ENCODE measurements at regions not wholly inside any gene's neighbourhood (a gene's known extent, or its start where the extent isn't known, plus 50 kb on each side); places are given as distances from the start of the nearest gene placed in this dataset.

- H3K4me3 ChIP-seq: no peak overlapping the region
- no peaks in the 10 kb centered on the region for H3K36me3 ChIP-seq
- no peaks in the 10 kb centered on the region for H3K9me3 ChIP-seq
- no peaks in the 10 kb centered on the region for H3K27me3 ChIP-seq
- TF ChIP-seq POLR2AphosphoS5 (IDR thresholded peaks at IDR 0.05) (no peak), EP300 (IDR thresholded peaks at IDR 0.05) (no peak), POLR2A (IDR thresholded peaks at IDR 0.05) (no peak)
- TF ChIP-seq, protein P1, sequence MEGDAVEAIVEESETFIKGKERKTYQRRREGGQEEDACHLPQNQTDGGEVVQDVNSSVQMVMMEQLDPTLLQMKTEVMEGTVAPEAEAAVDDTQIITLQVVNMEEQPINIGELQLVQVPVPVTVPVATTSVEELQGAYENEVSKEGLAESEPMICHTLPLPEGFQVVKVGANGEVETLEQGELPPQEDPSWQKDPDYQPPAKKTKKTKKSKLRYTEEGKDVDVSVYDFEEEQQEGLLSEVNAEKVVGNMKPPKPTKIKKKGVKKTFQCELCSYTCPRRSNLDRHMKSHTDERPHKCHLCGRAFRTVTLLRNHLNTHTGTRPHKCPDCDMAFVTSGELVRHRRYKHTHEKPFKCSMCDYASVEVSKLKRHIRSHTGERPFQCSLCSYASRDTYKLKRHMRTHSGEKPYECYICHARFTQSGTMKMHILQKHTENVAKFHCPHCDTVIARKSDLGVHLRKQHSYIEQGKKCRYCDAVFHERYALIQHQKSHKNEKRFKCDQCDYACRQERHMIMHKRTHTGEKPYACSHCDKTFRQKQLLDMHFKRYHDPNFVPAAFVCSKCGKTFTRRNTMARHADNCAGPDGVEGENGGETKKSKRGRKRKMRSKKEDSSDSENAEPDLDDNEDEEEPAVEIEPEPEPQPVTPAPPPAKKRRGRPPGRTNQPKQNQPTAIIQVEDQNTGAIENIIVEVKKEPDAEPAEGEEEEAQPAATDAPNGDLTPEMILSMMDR (IDR thresholded peaks at IDR 0.05): no peak
- no peak for ATAC-seq
- 52 to 60% methylated on average over 4 of the region's 4 CpGs for WGBS, 2 donors (ENCODE audit: low coverage in 1 of 2)
- H3K27ac ChIP-seq: no peak overlapping the region
- no peaks in the 10 kb centered on the region for H3K4me1 ChIP-seq
Observed at GRCh38 chr4:85391589-85392410, 83.2 kb upstream of the ARHGAP24 start.

- no peaks in the 10 kb centered on the region for H3K36me3 ChIP-seq
Observed at GRCh38 chr4:85393201-85393600, 81.7 kb upstream of the ARHGAP24 start.

GRCh38 chr4:85398276-85398675 lies 76.7 kb upstream of the ARHGAP24 start:
- Histone ChIP-seq H3K27me3 (no peaks in the 10 kb centered on the region), H3K27ac (no peak overlapping the region), H3K4me1 (no peaks in the 10 kb centered on the region), H3K36me3 (no peaks in the 10 kb centered on the region), H3K9me3 (no peaks in the 10 kb centered on the region), H3K4me3 (no peak overlapping the region)
- peak; percentile 59 for ATAC-seq
- no peak for TF ChIP-seq POLR2A (IDR thresholded peaks at IDR 0.05)
- TF ChIP-seq POLR2AphosphoS5 (IDR thresholded peaks at IDR 0.05): no peak
- TF ChIP-seq, protein P1 (IDR thresholded peaks at IDR 0.05): no peak
- no peak for TF ChIP-seq EP300 (IDR thresholded peaks at IDR 0.05)
- WGBS, 2 donors (ENCODE audit: low coverage in 1 of 2): 33 to 80% methylated on average over 1 of the region's 1 CpG

More at GRCh38 chr4:85393201-85393600, 81.7 kb upstream of the ARHGAP24 start:
- H3K4me1 ChIP-seq: no peaks in the 10 kb centered on the region
- TF ChIP-seq, protein P1 (IDR thresholded peaks at IDR 0.05): no peak
- no peak for TF ChIP-seq POLR2A (IDR thresholded peaks at IDR 0.05)
- TF ChIP-seq POLR2AphosphoS5 (IDR thresholded peaks at IDR 0.05): no peak
- TF ChIP-seq EP300 (IDR thresholded peaks at IDR 0.05): no peak
- no peaks in the 10 kb centered on the region for H3K27me3 ChIP-seq
- no peak for ATAC-seq
- H3K9me3 ChIP-seq: no peaks in the 10 kb centered on the region
- no peak overlapping the region for H3K4me3 ChIP-seq
- no peak overlapping the region for H3K27ac ChIP-seq
- WGBS, 2 donors (ENCODE audit: low coverage in 1 of 2): 88 to 100% methylated on average over 3 of the region's 3 CpGs

DNA sequence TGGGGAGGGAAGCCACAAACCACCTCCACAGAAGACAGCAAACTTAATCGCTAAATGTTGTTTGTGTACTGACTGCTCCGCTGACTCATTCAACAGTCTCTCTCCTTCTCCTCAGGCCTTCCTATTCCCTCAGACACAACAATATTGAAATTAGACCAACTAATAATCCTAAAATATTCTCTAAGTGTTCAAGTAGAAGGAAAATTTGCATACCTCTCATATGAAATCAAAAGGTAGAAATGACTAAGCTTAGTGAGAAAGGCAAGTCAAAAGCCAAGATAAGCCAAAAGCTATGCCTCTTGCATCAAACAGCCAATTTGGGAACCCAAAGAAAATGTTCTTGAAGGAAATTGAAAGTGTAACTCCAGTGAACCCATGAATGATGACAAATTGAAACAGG lies 75.7 kb upstream of the ARHGAP24 start:
- H3K27ac ChIP-seq: no peak overlapping the region
- WGBS, 2 donors (ENCODE audit: low coverage in 1 of 2): 89 to 100% methylated on average over 2 of the region's 2 CpGs
- no peaks in the 10 kb centered on the region for H3K4me1 ChIP-seq
- no peaks in the 10 kb centered on the region for H3K36me3 ChIP-seq
- TF ChIP-seq POLR2A (IDR thresholded peaks at IDR 0.05) (no peak), POLR2AphosphoS5 (IDR thresholded peaks at IDR 0.05) (no peak), EP300 (IDR thresholded peaks at IDR 0.05) (no peak)
- TF ChIP-seq, protein P1 (IDR thresholded peaks at IDR 0.05): no peak
- H3K27me3 ChIP-seq: no peaks in the 10 kb centered on the region
- no peaks in the 10 kb centered on the region for H3K9me3 ChIP-seq
- ATAC-seq: no peak
- H3K4me3 ChIP-seq: no peak overlapping the region

DNA sequence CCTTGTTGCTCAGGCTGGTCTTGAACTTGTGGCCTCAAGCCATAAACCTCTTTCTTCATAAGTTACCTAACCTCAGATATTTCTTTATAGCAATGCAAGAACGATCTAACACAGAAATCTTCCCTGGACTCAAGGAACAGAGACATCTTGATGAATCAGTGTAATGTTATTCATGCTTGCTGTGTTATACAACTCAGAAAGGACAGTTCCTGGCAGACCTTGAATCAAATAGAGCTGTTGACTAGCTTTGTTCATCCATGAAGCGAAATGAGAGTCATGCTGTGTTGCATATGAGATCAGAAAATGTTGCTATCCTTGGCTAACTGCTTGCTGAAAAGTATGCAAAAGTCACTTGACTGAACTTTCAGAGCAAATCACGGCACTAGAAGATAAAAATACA lies 72.6 kb upstream of the ARHGAP24 start:
- Histone ChIP-seq H3K27ac (no peak overlapping the region), H3K4me1 (no peaks in the 10 kb centered on the region), H3K4me3 (no peak overlapping the region), H3K36me3 (no peaks in the 10 kb centered on the region), H3K9me3 (no peaks in the 10 kb centered on the region), H3K27me3 (no peaks in the 10 kb centered on the region)
- peak; percentile 85 for ATAC-seq
- TF ChIP-seq POLR2A (IDR thresholded peaks at IDR 0.05) (no peak), POLR2AphosphoS5 (IDR thresholded peaks at IDR 0.05) (no peak), EP300 (IDR thresholded peaks at IDR 0.05) (no peak)
- TF ChIP-seq, protein P1 (IDR thresholded peaks at IDR 0.05): no peak
- 46 to 74% methylated on average over 3 of the region's 3 CpGs for WGBS, 2 donors (ENCODE audit: low coverage in 1 of 2)
